Small intestine (tissue), 7 donors: ENCODE measurements at regions not wholly inside any gene's neighbourhood (a gene's known extent, or its start where the extent isn't known, plus 50 kb on each side); places are given as distances from the start of the nearest gene placed in this dataset.

Source experiments
- DNase-seq, 2 donors: peaks; one replicate each; pipeline versions ENCODE4 v3.0.0 to v3.0.0-alpha.2; 2013
- FAIRE-seq: peaks from 2 replicates; lab custom pipeline; 2012; peaks lifted over from hg19 to GRCh38; lab: Jason Lieb, UNC
- H3K27ac ChIP-seq, 3 donors: one replicate each; pipeline ENCODE4 v1.5.1; 2013; ENCODE audit warnings: low read length in 2 of 3, mild to moderate bottlenecking in 2 of 3, control low read depth in 1 of 3, inconsistent platforms in 1 of 3, low read depth in 1 of 3, moderate library complexity in 1 of 3
- H3K27me3 ChIP-seq, 3 donors: one replicate each; pipeline ENCODE4 v1.6.1; 2013; ENCODE audit warnings: low read length in 3 of 3, inconsistent platforms in 1 of 3; ENCODE audit not compliant: control insufficient read depth in 3 of 3, insufficient read depth in 3 of 3
- H3K36me3 ChIP-seq, 3 donors: one replicate each; pipeline ENCODE4 v1.6.1; 2013; ENCODE audit warnings: low read length in 3 of 3, inconsistent platforms in 1 of 3, low read depth in 1 of 3, mild to moderate bottlenecking in 1 of 3, moderate library complexity in 1 of 3; ENCODE audit not compliant: control insufficient read depth in 3 of 3, insufficient read depth in 2 of 3
- H3K4me1 ChIP-seq, 3 donors: one replicate each; pipeline ENCODE4 v1.6.1; 2013; ENCODE audit warnings: low read length in 2 of 3, inconsistent platforms in 1 of 3, low read depth in 1 of 3, mild to moderate bottlenecking in 1 of 3, moderate library complexity in 1 of 3; ENCODE audit not compliant: control insufficient read depth in 3 of 3, insufficient read depth in 2 of 3
- H3K4me3 ChIP-seq, 3 donors: one replicate each; pipeline ENCODE4 v1.5.1; 2013; ENCODE audit warnings: low read length in 3 of 3, control low read depth in 1 of 3, inconsistent platforms in 1 of 3, low read depth in 1 of 3, mild to moderate bottlenecking in 1 of 3, moderate library complexity in 1 of 3
- H3K9me3 ChIP-seq, 2 donors: one replicate each; pipeline ENCODE4 v1.6.1; 2013; ENCODE audit warnings: low read depth in 1 of 2, low read length in 1 of 2; ENCODE audit not compliant: control insufficient read depth in 2 of 2, insufficient read depth in 1 of 2
- WGBS, 3 donors: extraction: QIAGEN DNeasy Blood & Tissue Kit; methylation state at CpG; one replicate each; pipeline ENCODE4 v1.1.7; 2013; 5-methylcytosine and 5-hydroxymethylcytosine counted together
- donor health status: healthy with polysubstance abuse.
- donor health status: control.
- donor health status: control.
- donor health status: Bipolar disorder and iron deficiency.
- donor health status: healthy.

DNA sequence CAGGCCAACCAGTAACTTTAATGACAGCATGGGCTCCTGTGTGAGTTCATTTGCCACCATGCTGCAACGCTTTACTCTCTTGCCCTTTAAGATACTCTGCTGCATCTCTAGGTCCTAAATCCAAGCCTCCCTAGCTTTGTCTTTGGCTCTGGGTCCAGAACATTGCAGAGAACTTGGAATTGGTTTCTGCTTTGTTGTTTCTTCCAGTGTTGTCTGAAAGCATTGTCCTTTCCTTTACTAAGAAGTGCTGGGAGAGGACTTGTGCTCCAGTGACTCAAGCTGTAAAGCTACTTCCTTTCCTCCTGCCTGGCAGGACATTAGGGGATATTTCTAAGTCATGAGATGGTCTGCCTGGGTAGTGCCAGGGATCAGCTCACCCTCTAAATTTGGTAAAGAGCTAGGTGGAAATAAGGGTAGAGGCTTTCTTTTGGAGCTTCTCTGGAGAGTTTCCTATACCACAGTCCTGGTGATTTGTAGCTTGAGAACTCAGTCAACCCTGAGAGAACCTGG is 202.5 kb upstream of the CADM1 start:
- Histone ChIP-seq H3K27ac (no peak overlapping the region), H3K9me3 (peaks cover 0 to 3% of the 10 kb centered on the region in 2 donors), H3K4me3 (no peak overlapping the region), H3K36me3 (no peaks in the 10 kb centered on the region), H3K4me1 (no peaks in the 10 kb centered on the region), H3K27me3 (no peaks in the 10 kb centered on the region)
- FAIRE-seq, result no peak
- 93 to 97% (median 95%) methylated on average over 1 of the region's 1 CpG for WGBS, 3 donors
- DNase-seq, result no peak

DNA sequence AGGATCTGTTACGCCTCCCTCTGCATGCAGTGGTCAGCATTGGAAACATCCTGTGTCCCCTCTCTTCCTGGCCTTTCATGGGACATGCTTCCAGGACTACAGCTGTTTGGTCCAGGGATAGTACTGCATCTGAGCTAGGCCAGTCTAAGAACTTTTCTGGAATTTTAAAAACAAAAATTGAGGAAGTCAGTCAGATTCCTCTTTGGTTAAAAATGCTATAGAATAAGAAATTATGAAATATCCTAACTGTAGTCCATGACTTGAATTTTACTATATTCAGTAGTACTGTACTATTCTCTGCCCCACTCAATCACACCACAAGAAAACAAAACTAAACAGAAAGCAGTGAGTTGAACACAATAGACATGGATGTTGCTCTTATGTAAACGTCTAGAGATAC is 201.0 kb upstream of the CADM1 start:
- Histone ChIP-seq H3K36me3 (no peaks in the 10 kb centered on the region), H3K27ac (no peak overlapping the region), H3K27me3 (no peaks in the 10 kb centered on the region), H3K4me3 (no peak overlapping the region), H3K9me3 (peaks cover 0 to 3% of the 10 kb centered on the region in 2 donors), H3K4me1 (no peaks in the 10 kb centered on the region)
- FAIRE-seq, result no peak
- no peak for DNase-seq
- WGBS, 3 donors, result 54 to 70% (median 68%) methylated on average over 2 of the region's 2 CpGs

DNA sequence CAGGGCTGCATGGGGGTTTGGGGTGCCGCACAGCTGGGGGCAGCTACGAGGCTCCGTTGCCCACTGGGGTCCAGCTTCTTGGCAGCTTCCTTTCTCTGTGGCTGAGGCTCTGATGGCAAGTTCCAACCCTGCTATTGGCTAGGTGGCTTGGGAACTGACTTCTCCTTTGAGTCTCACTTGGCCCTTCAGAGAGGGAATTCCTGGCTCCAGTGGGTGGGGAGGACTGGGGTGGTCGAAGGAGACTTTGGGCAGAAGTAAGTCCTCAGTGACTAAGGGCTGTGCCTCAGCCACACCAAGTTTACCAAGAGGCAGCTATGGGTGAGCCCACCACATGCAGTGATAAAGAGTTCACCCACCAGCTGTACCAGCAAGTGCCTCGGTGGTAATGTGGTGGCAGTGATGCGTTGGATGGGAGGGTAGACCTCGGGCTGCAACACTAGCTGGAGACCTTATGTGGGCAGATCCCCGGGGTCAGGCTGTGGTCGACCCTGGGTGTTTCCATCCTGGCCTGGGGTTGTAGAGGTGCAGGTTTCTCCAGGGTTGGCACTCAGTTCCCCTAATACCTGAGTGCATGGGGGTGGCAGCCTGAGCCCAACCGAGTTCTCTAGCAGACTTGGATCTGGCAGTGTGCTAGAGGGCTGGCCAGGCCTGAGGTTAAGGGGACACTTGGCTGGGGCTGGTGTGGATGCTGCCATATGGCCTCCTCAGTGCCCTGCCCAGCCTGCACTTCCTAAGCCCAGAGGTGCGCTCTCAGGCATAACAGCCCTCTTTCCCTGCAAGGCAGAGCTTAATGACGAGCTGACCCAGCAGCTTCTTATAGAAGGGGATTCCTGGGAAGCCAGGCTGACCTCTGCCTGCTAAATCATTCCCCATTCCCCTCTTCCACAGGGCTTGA is 197.0 kb upstream of the CADM1 start:
- 75 to 80% (median 79%) methylated on average over 12 of the region's 12 CpGs for WGBS, 3 donors
- no peaks in the 10 kb centered on the region for H3K27me3 ChIP-seq
- no peaks in the 10 kb centered on the region for H3K4me1 ChIP-seq
- peaks cover 0 to 3% of the 10 kb centered on the region in 2 donors for H3K9me3 ChIP-seq
- no peaks in the 10 kb centered on the region for H3K36me3 ChIP-seq
- DNase-seq (no peak), FAIRE-seq (no peak)
- H3K27ac ChIP-seq, result no peak overlapping the region
- H3K4me3 ChIP-seq, result no peak overlapping the region

DNA sequence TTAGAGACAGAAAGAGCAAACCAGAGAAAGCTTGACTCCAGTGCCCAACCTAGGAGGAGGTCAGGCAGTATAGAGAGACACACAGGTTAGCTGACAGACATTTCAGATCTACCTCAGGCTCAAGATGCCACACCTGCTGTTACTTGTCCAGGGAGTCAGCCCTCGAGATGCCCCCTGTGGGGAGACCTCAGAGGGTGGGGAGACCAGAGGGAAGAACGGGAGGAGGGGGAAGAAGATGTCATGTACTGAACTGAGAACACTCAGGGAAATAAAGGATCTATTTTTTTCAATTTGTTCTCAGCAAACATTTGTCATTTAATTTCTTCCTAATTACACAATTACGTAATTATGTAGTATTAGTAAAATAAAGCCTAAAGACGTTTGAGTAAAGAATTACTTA is 196.3 kb upstream of the CADM1 start:
- Histone ChIP-seq H3K4me1 (no peaks in the 10 kb centered on the region), H3K9me3 (peaks cover 0 to 3% of the 10 kb centered on the region in 2 donors), H3K4me3 (no peak overlapping the region), H3K27me3 (no peaks in the 10 kb centered on the region), H3K36me3 (no peaks in the 10 kb centered on the region), H3K27ac (peak overlapping the region in 1 of 3 donors; percentile 0)
- no peak for FAIRE-seq
- DNase-seq, result no peak
- 49 to 61% (median 58%) methylated on average over 4 of the region's 4 CpGs for WGBS, 3 donors

DNA sequence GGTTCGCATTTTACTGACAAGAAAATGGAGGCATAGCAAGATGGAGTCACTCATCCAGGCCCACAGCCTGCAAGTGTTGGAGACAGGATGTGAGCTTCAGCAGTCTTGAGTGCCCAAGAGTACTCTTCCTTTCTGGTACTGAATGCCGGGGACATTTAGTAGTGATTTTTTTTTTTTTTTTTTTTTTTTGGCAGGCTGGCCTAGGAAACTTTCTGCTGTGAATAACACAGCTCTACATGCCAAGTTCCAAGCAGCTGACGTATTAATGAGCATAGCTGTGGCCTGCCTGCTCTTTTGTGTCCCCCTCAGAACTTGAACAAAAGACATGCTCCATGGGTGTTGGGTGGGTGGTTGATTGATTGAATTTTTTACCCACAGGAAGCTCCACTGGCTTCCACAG is 195.5 kb upstream of the CADM1 start:
- Histone ChIP-seq H3K36me3 (no peaks in the 10 kb centered on the region), H3K27ac (no peak overlapping the region), H3K4me1 (no peaks in the 10 kb centered on the region), H3K9me3 (peaks cover 0 to 3% of the 10 kb centered on the region in 2 donors), H3K4me3 (no peak overlapping the region), H3K27me3 (no peaks in the 10 kb centered on the region)
- FAIRE-seq, result no peak
- peak in 1 of 2 donors; percentile 16 for DNase-seq
- 56 to 88% (median 73%) methylated on average over 3 of the region's 3 CpGs for WGBS, 3 donors

DNA sequence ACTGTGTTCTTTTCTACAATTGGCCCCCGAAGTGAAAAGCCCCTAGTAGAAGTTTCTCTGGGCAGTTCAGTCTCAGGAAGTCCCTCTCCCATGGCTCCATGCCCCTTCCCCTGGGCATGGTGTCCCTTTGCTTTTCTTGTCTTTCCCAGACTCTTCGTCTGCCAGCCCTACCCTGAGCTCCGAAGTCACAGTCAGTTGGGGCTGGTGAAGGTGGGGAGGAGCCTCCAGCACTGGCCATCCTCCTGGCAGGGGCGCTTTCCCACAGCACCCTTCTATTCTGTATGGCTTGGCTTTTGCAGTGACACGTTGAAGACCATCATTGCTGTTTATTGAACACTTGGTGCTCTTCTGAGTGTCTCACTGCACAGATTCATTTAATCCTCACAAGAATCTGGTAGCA is 195.1 kb upstream of the CADM1 start:
- H3K27me3 ChIP-seq, result no peaks in the 10 kb centered on the region
- no peak overlapping the region for H3K4me3 ChIP-seq
- H3K9me3 ChIP-seq, result peaks cover 0 to 3% of the 10 kb centered on the region in 2 donors
- no peaks in the 10 kb centered on the region for H3K4me1 ChIP-seq
- WGBS, 3 donors, result 72 to 79% (median 75%) methylated on average over 5 of the region's 5 CpGs
- no peaks in the 10 kb centered on the region for H3K36me3 ChIP-seq
- DNase-seq (no peak), FAIRE-seq (no peak)
- peak overlapping the region in 1 of 3 donors; percentile 37 for H3K27ac ChIP-seq

DNA sequence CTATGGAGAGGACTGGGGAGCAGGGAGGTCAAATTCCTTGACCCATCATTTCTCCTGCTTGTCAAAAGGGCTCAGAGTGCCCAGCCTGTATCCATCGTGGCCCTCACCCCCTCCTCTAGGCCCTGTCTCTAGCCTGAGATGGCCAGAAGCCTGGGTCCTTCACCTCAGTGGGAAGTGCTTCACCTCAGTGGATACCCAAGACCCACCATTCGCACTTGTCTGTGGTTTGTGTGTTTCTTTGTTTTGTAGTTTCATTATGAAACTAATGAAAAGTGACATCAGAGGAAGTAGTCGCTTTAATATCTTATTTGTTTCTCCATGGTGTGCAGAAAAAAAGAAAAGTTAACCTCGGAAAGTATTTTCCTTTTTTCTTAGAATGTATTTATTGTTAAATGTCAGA is 194.0 kb upstream of the CADM1 start:
- Histone ChIP-seq H3K36me3 (no peaks in the 10 kb centered on the region), H3K4me1 (no peaks in the 10 kb centered on the region), H3K27me3 (no peaks in the 10 kb centered on the region), H3K4me3 (no peak overlapping the region), H3K27ac (no peak overlapping the region), H3K9me3 (no peaks in the 10 kb centered on the region)
- no peak for FAIRE-seq
- WGBS, 3 donors, result 68 to 82% (median 76%) methylated on average over 4 of the region's 4 CpGs
- DNase-seq, result no peak

DNA sequence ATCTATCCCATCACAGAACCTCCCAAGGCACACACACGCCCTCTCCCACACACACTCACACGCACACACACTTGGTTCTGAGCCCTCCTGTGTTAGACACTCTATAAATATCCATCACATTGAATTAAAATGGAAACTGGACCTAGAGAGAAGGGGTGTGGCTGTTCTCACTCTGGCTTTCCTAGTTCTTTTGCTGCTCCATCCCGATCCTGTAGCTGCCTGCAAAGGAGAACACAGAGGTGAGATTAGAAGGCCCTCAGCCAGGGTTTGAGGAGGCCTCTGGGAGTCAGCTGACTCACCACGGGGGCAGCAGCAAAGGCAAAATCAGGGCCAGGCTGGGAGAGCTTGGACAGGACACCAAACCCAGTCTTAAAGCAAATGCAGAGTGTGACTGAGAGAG is 192.3 kb upstream of the CADM1 start:
- H3K27me3 ChIP-seq, result no peaks in the 10 kb centered on the region
- H3K4me1 ChIP-seq, result no peaks in the 10 kb centered on the region
- H3K36me3 ChIP-seq, result no peaks in the 10 kb centered on the region
- no peaks in the 10 kb centered on the region for H3K9me3 ChIP-seq
- H3K27ac ChIP-seq, result no peak overlapping the region
- DNase-seq (no peak), FAIRE-seq (no peak)
- 59 to 70% (median 68%) methylated on average over 4 of the region's 4 CpGs for WGBS, 3 donors
- H3K4me3 ChIP-seq, result no peak overlapping the region
